Chondrocyte (in vitro differentiated cells): ENCODE measurements at regions not wholly inside any gene's neighbourhood (a gene's known extent, or its start where the extent isn't known, plus 50 kb on each side); places are given as distances from the start of the nearest gene placed in this dataset.
A peak's percentile ranks its signal among the peaks of the same experiment; 100 is the strongest.

Experiments used
- DNase-seq: peaks from one replicate; pipeline ENCODE4 v3.0.0; 2021; ENCODE audit warnings: mixed read lengths, low spot score
- H3K27ac Mint-ChIP-seq: one replicate; pipeline ENCODE4 v1.8.0; 2021; ENCODE audit warnings: mild to moderate bottlenecking, moderate library complexity, mixed read lengths; ENCODE audit not compliant: unreplicated experiment
- H3K27me3 Mint-ChIP-seq: 2 replicates; pipeline ENCODE4 v1.8.0; 2021; ENCODE audit warnings: low read depth, mixed read lengths
- H3K36me3 Mint-ChIP-seq: 2 replicates; pipeline ENCODE4 v1.8.0; 2021; ENCODE audit warnings: low read depth, mixed read lengths
- H3K4me1 Mint-ChIP-seq: 2 replicates; pipeline ENCODE4 v1.8.0; 2021; ENCODE audit warnings: low read depth, mild to moderate bottlenecking, mixed read lengths
- H3K4me3 Mint-ChIP-seq: one replicate; pipeline ENCODE4 v1.8.0; 2021; ENCODE audit warnings: mild to moderate bottlenecking, moderate library complexity, mixed read lengths; ENCODE audit not compliant: unreplicated experiment
- H3K9me3 Mint-ChIP-seq: 2 replicates; pipeline ENCODE4 v1.8.0; 2021; ENCODE audit warnings: low read depth, mixed read lengths
- CTCF ChIP-seq: fragments of 200-600 bp; sonication (generic); IDR thresholded peaks from 2 replicates; pipeline ENCODE4 v1.5.0; 2021; ENCODE audit warnings: antibody characterized with exemption, mild to moderate bottlenecking, moderate library complexity

GRCh38 chr22:46043816-46044620, 67.1 kb upstream of the WNT7B start:
- Mint-ChIP-seq H3K36me3 (no peaks in the 10 kb centered on the region), H3K4me1 (peaks cover 27% of the 10 kb centered on the region), H3K4me3 (peak overlapping the region; percentile 75), H3K27me3 (no peaks in the 10 kb centered on the region), H3K9me3 (no peaks in the 10 kb centered on the region), H3K27ac (peak overlapping the region; percentile 85)
- no peak for TF ChIP-seq CTCF
- DNase-seq = peak; percentile 86

GRCh38 chr22:46044621-46045458, 67.9 kb upstream of the WNT7B start:
- no peaks in the 10 kb centered on the region for H3K36me3 Mint-ChIP-seq
- peak overlapping the region; percentile 85 for H3K27ac Mint-ChIP-seq
- H3K9me3 Mint-ChIP-seq = no peaks in the 10 kb centered on the region
- peak overlapping the region; percentile 75 for H3K4me3 Mint-ChIP-seq
- peak; percentile 72 for DNase-seq
- no peaks in the 10 kb centered on the region for H3K27me3 Mint-ChIP-seq
- no peak for TF ChIP-seq CTCF
- H3K4me1 Mint-ChIP-seq = peaks cover 27% of the 10 kb centered on the region

GRCh38 chr22:46045459-46046298, 68.7 kb upstream of the WNT7B start:
- Mint-ChIP-seq H3K27me3 (no peaks in the 10 kb centered on the region), H3K9me3 (no peaks in the 10 kb centered on the region), H3K4me1 (peaks cover 27% of the 10 kb centered on the region), H3K4me3 (peak overlapping the region; percentile 63), H3K27ac (peak overlapping the region; percentile 65), H3K36me3 (no peaks in the 10 kb centered on the region)
- peak; percentile 81 for DNase-seq
- TF ChIP-seq CTCF = no peak

- TF ChIP-seq CTCF = no peak
- peak; percentile 56 for DNase-seq
- H3K9me3 Mint-ChIP-seq = no peaks in the 10 kb centered on the region
Observed at GRCh38 chr22:46046299-46046685, 69.3 kb upstream of the WNT7B start.

GRCh38 chr22:46047226-46047625, 70.3 kb upstream of the WNT7B start:
- Mint-ChIP-seq H3K36me3 (no peaks in the 10 kb centered on the region), H3K27ac (no peak overlapping the region), H3K9me3 (no peaks in the 10 kb centered on the region), H3K27me3 (no peaks in the 10 kb centered on the region), H3K4me3 (no peak overlapping the region), H3K4me1 (peaks cover 29% of the 10 kb centered on the region)
- DNase-seq = peak; percentile 27
- TF ChIP-seq CTCF = no peak

More at GRCh38 chr22:46046299-46046685, 69.3 kb upstream of the WNT7B start:
- H3K27ac Mint-ChIP-seq = peak overlapping the region; percentile 36
- no peaks in the 10 kb centered on the region for H3K36me3 Mint-ChIP-seq
- H3K4me1 Mint-ChIP-seq = peaks cover 27% of the 10 kb centered on the region
- no peaks in the 10 kb centered on the region for H3K27me3 Mint-ChIP-seq
- no peak overlapping the region for H3K4me3 Mint-ChIP-seq
